Loucy (cell line): ENCODE measurements at regions not wholly inside any gene's neighbourhood (a gene's known extent, or its start where the extent isn't known, plus 50 kb on each side); places are given as distances from the start of the nearest gene placed in this dataset.

Experiments used
- H2AFZ ChIP-seq: fragments of 200-600 bp; sonication (generic); 2 replicates; pipeline ENCODE4 v1.6.0; 2016; ENCODE audit warnings: antibody characterized with exemption, mild to moderate bottlenecking, low read length, moderate library complexity
- H3F3A ChIP-seq: fragments of 200-600 bp; 2 replicates; pipeline ENCODE4 v1.6.0; 2016; ENCODE audit warnings: antibody characterized with exemption, low read depth, mild to moderate bottlenecking
- H3K27me3 ChIP-seq: fragments of 200-600 bp; sonication (generic); 2 replicates; pipeline ENCODE4 v1.6.1; 2014; ENCODE audit warnings: low read length, mild to moderate bottlenecking; ENCODE audit not compliant: insufficient read depth, poor library complexity, severe bottlenecking
- H3K36me3 ChIP-seq: fragments of 200-600 bp; sonication (generic); 2 replicates; pipeline ENCODE4 v1.6.1; 2016; ENCODE audit warnings: low read length; ENCODE audit not compliant: insufficient read depth
- H3K4me1 ChIP-seq: fragments of 200-600 bp; sonication (generic); 2 replicates; pipeline ENCODE4 v1.5.1; 2014; ENCODE audit warnings: low read length, mild to moderate bottlenecking; ENCODE audit not compliant: insufficient read depth, poor library complexity, severe bottlenecking
- H3K4me2 ChIP-seq: fragments of 200-600 bp; sonication (generic); 2 replicates; pipeline ENCODE4 v1.6.0; 2014; ENCODE audit warnings: antibody characterized with exemption, low read length, low read depth, mild to moderate bottlenecking; ENCODE audit not compliant: poor library complexity, severe bottlenecking
- H3K4me3 ChIP-seq: fragments of 200-600 bp; sonication (generic); 2 replicates; pipeline ENCODE4 v1.5.1; 2014; ENCODE audit warnings: low read length, mild to moderate bottlenecking, mixed read lengths; ENCODE audit not compliant: poor library complexity, severe bottlenecking
- H3K79me2 ChIP-seq: fragments of 200-600 bp; sonication (generic); 2 replicates; pipeline ENCODE4 v1.6.1; 2014; ENCODE audit warnings: low read length; ENCODE audit not compliant: insufficient read depth
- H3K9ac ChIP-seq: fragments of 200-600 bp; sonication (generic); 2 replicates; pipeline ENCODE4 v1.6.0; 2014; ENCODE audit warnings: mild to moderate bottlenecking, low read depth, low read length, moderate library complexity; ENCODE audit not compliant: poor library complexity, severe bottlenecking
- H3K9me2 ChIP-seq: fragments of 200-600 bp; sonication (generic); replicated peaks from 2 replicates; pipeline ENCODE4 v1.6.1; 2016; ENCODE audit warnings: low read depth, low read length, mixed read lengths
- H3K9me3 ChIP-seq: fragments of 200-600 bp; sonication (generic); 2 replicates; pipeline ENCODE4 v1.6.1; 2014; ENCODE audit warnings: mild to moderate bottlenecking, antibody characterized with exemption, low read length, low read depth; ENCODE audit not compliant: insufficient read depth
- H4K20me1 ChIP-seq: fragments of 200-600 bp; sonication (generic); 2 replicates; pipeline ENCODE4 v1.6.0; 2014; ENCODE audit warnings: antibody characterized with exemption, low read length, mild to moderate bottlenecking; ENCODE audit not compliant: insufficient read depth, poor library complexity, severe bottlenecking
- EZH2phosphoT487 ChIP-seq: fragments of 200-600 bp; IDR thresholded peaks from 2 replicates; pipeline ENCODE4 v1.6.1; 2018; ENCODE audit warnings: antibody characterized with exemption, mild to moderate bottlenecking, moderate library complexity, borderline replicate concordance
- TF ChIP-seq, protein P1 (sequence below): fragments of 200-600 bp; sonication (generic); conservative IDR thresholded peaks from 2 replicates; pipeline ENCODE4 v1.5.1; 2014; ENCODE audit warnings: mild to moderate bottlenecking, antibody characterized with exemption, low read length

DNA sequence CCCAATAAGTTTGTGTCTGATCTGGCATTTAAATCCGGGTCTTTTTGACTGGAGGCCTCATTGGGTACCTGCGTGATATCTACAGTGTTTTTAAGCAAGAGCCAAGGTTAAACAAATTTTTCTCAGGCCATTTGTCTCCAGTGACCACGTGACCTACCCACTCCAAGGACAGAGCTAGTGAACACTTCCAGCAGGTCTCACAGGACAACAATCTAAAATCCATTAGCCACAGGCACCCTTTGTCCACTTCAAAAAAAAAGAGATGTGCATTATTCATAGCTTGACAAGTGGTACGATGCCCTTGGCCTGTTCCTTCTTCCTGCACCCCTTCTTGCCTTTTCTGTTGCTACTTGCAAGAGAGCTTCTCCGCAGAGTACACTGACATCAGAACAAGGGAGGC, 109.6 kb upstream of the GSC start:
- Histone ChIP-seq H3F3A (no peaks in the 10 kb centered on the region), H4K20me1 (no peaks in the 10 kb centered on the region), H2AFZ (no peak overlapping the region), H3K4me2 (no peak overlapping the region), H3K4me3 (no peak overlapping the region), H3K4me1 (no peaks in the 10 kb centered on the region), H3K79me2 (no peaks in the 10 kb centered on the region), H3K27me3 (no peaks in the 10 kb centered on the region), H3K36me3 (no peaks in the 10 kb centered on the region), H3K9ac (no peak overlapping the region), H3K9me2 (no peaks in the 10 kb centered on the region), H3K9me3 (no peaks in the 10 kb centered on the region; the same call in 1 of the 2 replicates)
- TF ChIP-seq, protein P1, sequence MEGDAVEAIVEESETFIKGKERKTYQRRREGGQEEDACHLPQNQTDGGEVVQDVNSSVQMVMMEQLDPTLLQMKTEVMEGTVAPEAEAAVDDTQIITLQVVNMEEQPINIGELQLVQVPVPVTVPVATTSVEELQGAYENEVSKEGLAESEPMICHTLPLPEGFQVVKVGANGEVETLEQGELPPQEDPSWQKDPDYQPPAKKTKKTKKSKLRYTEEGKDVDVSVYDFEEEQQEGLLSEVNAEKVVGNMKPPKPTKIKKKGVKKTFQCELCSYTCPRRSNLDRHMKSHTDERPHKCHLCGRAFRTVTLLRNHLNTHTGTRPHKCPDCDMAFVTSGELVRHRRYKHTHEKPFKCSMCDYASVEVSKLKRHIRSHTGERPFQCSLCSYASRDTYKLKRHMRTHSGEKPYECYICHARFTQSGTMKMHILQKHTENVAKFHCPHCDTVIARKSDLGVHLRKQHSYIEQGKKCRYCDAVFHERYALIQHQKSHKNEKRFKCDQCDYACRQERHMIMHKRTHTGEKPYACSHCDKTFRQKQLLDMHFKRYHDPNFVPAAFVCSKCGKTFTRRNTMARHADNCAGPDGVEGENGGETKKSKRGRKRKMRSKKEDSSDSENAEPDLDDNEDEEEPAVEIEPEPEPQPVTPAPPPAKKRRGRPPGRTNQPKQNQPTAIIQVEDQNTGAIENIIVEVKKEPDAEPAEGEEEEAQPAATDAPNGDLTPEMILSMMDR, result no peak
- TF ChIP-seq EZH2phosphoT487, result no peak

DNA sequence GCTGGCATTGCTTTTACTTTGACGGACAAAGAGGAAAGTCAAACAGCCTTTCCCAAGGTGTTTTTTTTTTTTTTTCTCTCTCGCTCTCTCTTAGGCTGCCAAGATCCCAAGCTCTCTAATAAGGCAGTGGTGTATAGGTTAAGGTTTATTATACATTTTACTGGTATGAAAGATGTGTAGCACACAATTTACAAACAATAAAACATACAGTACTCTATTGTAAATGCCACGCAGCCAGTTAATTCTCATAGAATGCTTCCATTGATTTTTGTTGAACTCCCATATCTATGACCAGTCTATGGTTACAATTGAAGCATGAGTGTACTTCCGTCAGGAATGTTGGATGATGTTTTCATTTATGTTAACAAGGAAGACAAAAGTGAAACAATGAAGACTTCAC, 106.4 kb upstream of the GSC start:
- Histone ChIP-seq H3K79me2 (no peaks in the 10 kb centered on the region), H3K27me3 (no peaks in the 10 kb centered on the region), H3K9me3 (no peaks in the 10 kb centered on the region; the same call in 1 of the 2 replicates), H3K4me2 (no peak overlapping the region), H3F3A (no peaks in the 10 kb centered on the region), H3K4me3 (no peak overlapping the region), H4K20me1 (no peaks in the 10 kb centered on the region), H3K4me1 (no peaks in the 10 kb centered on the region), H3K36me3 (no peaks in the 10 kb centered on the region), H3K9ac (no peak overlapping the region), H2AFZ (no peak overlapping the region), H3K9me2 (no peaks in the 10 kb centered on the region)
- no peak for TF ChIP-seq EZH2phosphoT487
- TF ChIP-seq, protein P1, result no peak

DNA sequence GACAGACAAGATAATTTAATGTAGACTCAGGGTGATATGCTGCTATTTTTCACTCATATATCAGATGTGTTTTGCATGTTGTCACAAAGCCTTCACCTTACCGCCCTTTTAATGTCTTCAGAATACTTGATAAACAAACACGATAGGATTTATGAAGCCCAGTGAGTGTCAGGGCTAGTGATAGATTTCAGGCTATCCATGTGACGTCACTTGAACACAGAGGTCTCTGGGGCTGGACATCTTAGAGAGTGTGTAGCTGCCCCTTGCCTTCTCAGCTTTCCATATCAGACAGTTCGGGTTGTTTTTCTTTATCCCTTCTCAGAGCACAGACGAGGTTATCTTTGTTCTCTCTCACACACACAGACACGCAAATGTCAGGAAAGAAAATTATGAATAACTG, 105.3 kb upstream of the GSC start:
- Histone ChIP-seq H3K9me2 (no peaks in the 10 kb centered on the region), H3K4me1 (no peaks in the 10 kb centered on the region), H3K27me3 (no peaks in the 10 kb centered on the region), H2AFZ (no peak overlapping the region), H3K9ac (no peak overlapping the region), H3F3A (no peaks in the 10 kb centered on the region), H4K20me1 (no peaks in the 10 kb centered on the region), H3K36me3 (no peaks in the 10 kb centered on the region), H3K4me3 (no peak overlapping the region), H3K9me3 (no peaks in the 10 kb centered on the region; the same call in 1 of the 2 replicates), H3K79me2 (no peaks in the 10 kb centered on the region), H3K4me2 (no peak overlapping the region)
- TF ChIP-seq, protein P1, result no peak
- no peak for TF ChIP-seq EZH2phosphoT487
